SK-N-SH treated with all-trans-retinoic acid at 6 μM for 48 hours (cell line): ENCODE measurements at regions not wholly inside any gene's neighbourhood (a gene's known extent, or its start where the extent isn't known, plus 50 kb on each side); places are given as distances from the start of the nearest gene placed in this dataset.

Experiments used
- ARNTL ChIP-seq: fragments of 450-650 bp; formaldehyde crosslinking; IDR thresholded peaks from 2 replicates; pipeline ENCODE4 v1.5.0; 2020; ENCODE audit warnings: low read depth, mild to moderate bottlenecking, moderate library complexity, borderline replicate concordance
- BACH2 ChIP-seq: fragments of 250-450 bp; sonication (Bioruptor Pico); IDR thresholded peaks from 2 replicates; pipeline ENCODE4 v1.9.0; 2021; ENCODE audit warnings: mild to moderate bottlenecking, borderline replicate concordance
- CSDC2 ChIP-seq: fragments of 250-450 bp; sonication (Bioruptor Pico); IDR thresholded peaks from 2 replicates; pipeline ENCODE4 v1.5.0; 2020; ENCODE audit warnings: mild to moderate bottlenecking, moderate library complexity
- GLIS3 ChIP-seq: fragments of 250-450 bp; sonication (Bioruptor Pico); IDR thresholded peaks from 2 replicates; pipeline ENCODE4 v1.5.0; 2020; ENCODE audit warnings: mild to moderate bottlenecking, moderate library complexity
- OSR1 ChIP-seq: fragments of 250-450 bp; sonication (Bioruptor Pico); IDR thresholded peaks from 2 replicates; pipeline ENCODE4 v1.8.0; 2022; ENCODE audit warnings: moderate library complexity, mild to moderate bottlenecking, inconsistent platforms
- PATZ1 ChIP-seq: fragments of 250-450 bp; sonication (Bioruptor Pico); IDR thresholded peaks from 2 replicates; pipeline ENCODE4 v1.8.0; 2020; ENCODE audit warnings: mild to moderate bottlenecking, moderate library complexity, borderline replicate concordance
- POU6F1 ChIP-seq: fragments of 250-450 bp; sonication (Bioruptor Pico); IDR thresholded peaks from 2 replicates; pipeline ENCODE4 v1.8.0; 2021; ENCODE audit warnings: low read depth, mild to moderate bottlenecking, moderate library complexity, borderline replicate concordance
- PPARA ChIP-seq: fragments of 250-450 bp; sonication (Bioruptor Pico); IDR thresholded peaks from 2 replicates; pipeline ENCODE4 v1.5.0; 2020; ENCODE audit warnings: mild to moderate bottlenecking, borderline replicate concordance
- SNAI2 ChIP-seq: fragments of 250-450 bp; sonication (Bioruptor Pico); IDR thresholded peaks from 2 replicates; pipeline ENCODE4 v1.5.0; 2020; ENCODE audit warnings: mild to moderate bottlenecking, moderate library complexity
- ZFP3 ChIP-seq: fragments of 250-450 bp; sonication (Bioruptor Pico); IDR thresholded peaks from 2 replicates; pipeline ENCODE4 v1.5.0; 2020; ENCODE audit warnings: mild to moderate bottlenecking, moderate library complexity
- ZFP30 ChIP-seq: fragments of 450-650 bp; formaldehyde crosslinking; IDR thresholded peaks from 2 replicates; pipeline ENCODE4 v1.5.0; 2022; ENCODE audit warnings: mild to moderate bottlenecking, moderate library complexity
- ZNF565 ChIP-seq: fragments of 450-650 bp; formaldehyde crosslinking; conservative IDR thresholded peaks from 2 replicates; pipeline ENCODE4 v1.5.0; 2020; ENCODE audit warnings: low read depth, mild to moderate bottlenecking, moderate library complexity
- ZNF70 ChIP-seq: fragments of 450-650 bp; formaldehyde crosslinking; IDR thresholded peaks from 2 replicates; pipeline ENCODE4 v1.5.0; 2020; ENCODE audit warnings: mild to moderate bottlenecking, moderate library complexity

- no peak for TF ChIP-seq ARNTL
- no peak for TF ChIP-seq GLIS3
- TF ChIP-seq ZFP30 (CRISPR knock-in tag), result no peak
- TF ChIP-seq ZNF70, result no peak
- TF ChIP-seq PATZ1, result no peak
- TF ChIP-seq POU6F1, result no peak
- no peak for TF ChIP-seq SNAI2 (CRISPR knock-in tag)
- no peak for TF ChIP-seq BACH2
- no peak for TF ChIP-seq CSDC2 (CRISPR knock-in tag)
- no peak for TF ChIP-seq ZFP3 (CRISPR knock-in tag)
- no peak for TF ChIP-seq PPARA (CRISPR knock-in tag)
- TF ChIP-seq ZNF565 (CRISPR knock-in tag), result no peak
- TF ChIP-seq OSR1 (CRISPR knock-in tag), result no peak
These were observed 162.7 kb downstream of the SPTSSA start for GRCh38 chr14:34299360-34299759.
